T-cell (primary cell): ENCODE measurements at regions not wholly inside any gene's neighbourhood (a gene's known extent, or its start where the extent isn't known, plus 50 kb on each side); places are given as distances from the start of the nearest gene placed in this dataset.
"Not testable (repeated sequence)": the region's sequence is repeated elsewhere in the genome, so short reads cannot be mapped to it uniquely, and the experiment has no call there.

ENCODE experiments used
- ATAC-seq, 4 experiments: fragments of 200-7000 bp in 3 of 4; fragments of 150-1000 bp in 1 of 4; cut with Tn5 transposase; replicated peaks in 1 of 4; 1 replicate in 3 of 4; 2 replicates in 1 of 4; pipeline ENCODE4 v1.10.0; 2021; ENCODE audit warnings: moderate library complexity in 3 of 4, mild to moderate bottlenecking in 2 of 4, moderate number of reproducible peaks in 1 of 4
- CTCF ChIA-PET, 2 donors: fragments of 300-600 bp; sonication (Branson Sonifier 250); formaldehyde crosslinking; loops; one replicate each; lab custom pipeline; 2022; ENCODE audit warnings: antibody characterized with exemption in 2 of 2; lab: Charles Lee
- POLR2A ChIA-PET, 2 donors: fragments of 300-600 bp; sonication (Branson Sonifier 250); formaldehyde crosslinking; loops; one replicate each; lab custom pipeline; 2022; ENCODE audit warnings: antibody characterized with exemption in 2 of 2; lab: Charles Lee
- DNase-seq, 35 experiments: peaks; one replicate each; pipeline versions ENCODE4 v3.0.0 to v3.0.0-alpha.2; 2013 to 2023
- H3K27ac ChIP-seq: one replicate; pipeline ENCODE4 v1.5.1; 2013; ENCODE audit warnings: low read length
- H3K27me3 ChIP-seq, 2 experiments: replicated peaks in 1 of 2; 1 replicate in 1 of 2; 2 replicates in 1 of 2; pipeline versions ENCODE4 v1.6.1 to v1.7.0; 2013; ENCODE audit warnings: low read length in 1 of 2, mixed read lengths in 1 of 2; ENCODE audit not compliant: control insufficient read depth in 2 of 2, insufficient read depth in 2 of 2; ENCODE audit errors: extremely low read depth in 1 of 2
- H3K36me3 ChIP-seq, 2 donors: 1 replicate in 1 of 2; 2 replicates in 1 of 2; pipeline versions ENCODE4 v1.6.1 to v1.7.0; 2013; ENCODE audit warnings: low read length in 1 of 2; ENCODE audit not compliant: control insufficient read depth in 2 of 2, insufficient read depth in 1 of 2; ENCODE audit errors: extremely low read depth in 1 of 2
- H3K4me1 ChIP-seq, 2 experiments: 1 replicate in 1 of 2; 2 replicates in 1 of 2; pipeline versions ENCODE4 v1.6.1 to v1.7.0; 2013; ENCODE audit warnings: low read length in 2 of 2, mixed read lengths in 1 of 2; ENCODE audit not compliant: insufficient read depth in 2 of 2, control insufficient read depth in 1 of 2; ENCODE audit errors: extremely low read depth in 1 of 2
- H3K4me3 ChIP-seq, 2 donors: 1 replicate in 1 of 2; 2 replicates in 1 of 2; pipeline versions ENCODE4 v1.5.1 to v1.7.0; 2013; ENCODE audit warnings: mild to moderate bottlenecking in 2 of 2, low read length in 1 of 2, moderate library complexity in 1 of 2; ENCODE audit not compliant: control insufficient read depth in 1 of 2; ENCODE audit errors: extremely low read depth in 1 of 2
- H3K9me3 ChIP-seq: 2 replicates; pipeline ENCODE4 v1.7.0; 2013
- H3K27ac Mint-ChIP-seq, 2 donors: one replicate each; pipeline ENCODE4 v1.8.0; 2020 to 2021; ENCODE audit warnings: mild to moderate bottlenecking in 2 of 2, mixed read lengths in 2 of 2
- H3K27me3 Mint-ChIP-seq, 2 donors: one replicate each; pipeline ENCODE4 v1.8.0; 2021 to 2022; ENCODE audit warnings: mixed read lengths in 2 of 2
- H3K36me3 Mint-ChIP-seq: one replicate; pipeline ENCODE4 v1.8.0; 2021; ENCODE audit warnings: mixed read lengths
- H3K4me1 Mint-ChIP-seq, 3 donors: one replicate each; pipeline ENCODE4 v1.8.0; 2020 to 2022; ENCODE audit warnings: mixed read lengths in 3 of 3, mild to moderate bottlenecking in 1 of 3
- H3K4me3 Mint-ChIP-seq, 3 donors: one replicate each; pipeline ENCODE4 v1.8.0; 2020 to 2022; ENCODE audit warnings: mild to moderate bottlenecking in 3 of 3, mixed read lengths in 3 of 3, moderate library complexity in 3 of 3
- H3K9me3 Mint-ChIP-seq, 3 donors: one replicate each; pipeline ENCODE4 v1.8.0; 2020 to 2022; ENCODE audit warnings: mixed read lengths in 3 of 3
- WGBS: methylation state at CpG from one replicate; pipeline ENCODE4 v1.1.5; 2013; ENCODE audit warnings: missing lambda C conversion rate; ENCODE audit not compliant: insufficient coverage; 5-methylcytosine and 5-hydroxymethylcytosine counted together

- Mint-ChIP-seq H3K4me3 (no peak overlapping the region), H3K9me3 (no peaks in the 10 kb centered on the region), H3K36me3 (no peaks in the 10 kb centered on the region), H3K27ac (no peak overlapping the region), H3K27me3 (no peaks in the 10 kb centered on the region), H3K4me1 (no peaks in the 10 kb centered on the region)
- H3K27me3 ChIP-seq, result no peaks in the 10 kb centered on the region
- H3K4me3 ChIP-seq, result no peak overlapping the region
- DNase-seq, result no peak
- H3K9me3 ChIP-seq, result no peaks in the 10 kb centered on the region
- no peak for ATAC-seq
- H3K36me3 ChIP-seq, result no peaks in the 10 kb centered on the region
- ChIA-PET CTCF (no interaction called here), POLR2A (no interaction called here)
- H3K27ac ChIP-seq, result no peak overlapping the region
- 87% methylated on average over 7 of the region's 8 CpGs for WGBS
- peaks cover 0 to under 1% of the 10 kb centered on the region in 2 experiments for H3K4me1 ChIP-seq
Observed at GRCh38 chr2:7861910-7862702, 819.8 kb upstream of the ID2 start.

- H3K9me3 ChIP-seq, result no peaks in the 10 kb centered on the region
- H3K36me3 Mint-ChIP-seq, result no peaks in the 10 kb centered on the region
- POLR2A ChIA-PET, result no interaction called here
- ATAC-seq (no peak), DNase-seq (no peak)
- no peaks in the 10 kb centered on the region for H3K4me1 Mint-ChIP-seq
- H3K4me3 ChIP-seq, result no peak overlapping the region
- H3K27me3 Mint-ChIP-seq, result no peaks in the 10 kb centered on the region
- no peaks in the 10 kb centered on the region for H3K27me3 ChIP-seq
- H3K9me3 Mint-ChIP-seq, result no peaks in the 10 kb centered on the region
- WGBS, result 100% methylated on average over 2 of the region's 3 CpGs
- CTCF ChIA-PET, result no interaction called here
- H3K4me1 ChIP-seq, result peaks cover 3 to 13% of the 10 kb centered on the region in 2 experiments
- no peaks in the 10 kb centered on the region for H3K36me3 ChIP-seq
- no peak overlapping the region for H3K4me3 Mint-ChIP-seq
- H3K27ac ChIP-seq, result no peak overlapping the region
- no peak overlapping the region for H3K27ac Mint-ChIP-seq
Observed at GRCh38 chr2:7866104-7866503, 815.8 kb upstream of the ID2 start.

GRCh38 chr2:7866825-7867224 lies 815.0 kb upstream of the ID2 start:
- Histone ChIP-seq H3K9me3 (no peaks in the 10 kb centered on the region), H3K36me3 (no peaks in the 10 kb centered on the region), H3K4me1 (peaks cover 3 to 13% of the 10 kb centered on the region in 2 experiments), H3K27me3 (no peaks in the 10 kb centered on the region), H3K27ac (no peak overlapping the region), H3K4me3 (no peak overlapping the region)
- WGBS, result 94% methylated on average over 1 of the region's 2 CpGs
- Mint-ChIP-seq H3K27me3 (no peaks in the 10 kb centered on the region), H3K4me3 (no peak overlapping the region), H3K9me3 (no peaks in the 10 kb centered on the region), H3K4me1 (no peaks in the 10 kb centered on the region), H3K36me3 (no peaks in the 10 kb centered on the region), H3K27ac (no peak overlapping the region)
- POLR2A ChIA-PET, result no interaction called here
- CTCF ChIA-PET, result no interaction called here
- DNase-seq, result no peak
- ATAC-seq, result no peak

GRCh38 chr2:7867867-7868266 lies 814.0 kb upstream of the ID2 start:
- POLR2A ChIA-PET, result no interaction called here

GRCh38 chr2:7868836-7869235 lies 813.0 kb upstream of the ID2 start:
- no peak for ATAC-seq
- 100% methylated on average over 1 of the region's 6 CpGs for WGBS
- no peaks in the 10 kb centered on the region for H3K27me3 Mint-ChIP-seq
- H3K27ac Mint-ChIP-seq, result no peak overlapping the region
- no peaks in the 10 kb centered on the region for H3K9me3 Mint-ChIP-seq
- no peak overlapping the region for H3K4me3 Mint-ChIP-seq
- no peaks in the 10 kb centered on the region for H3K27me3 ChIP-seq
- H3K36me3 ChIP-seq, result no peaks in the 10 kb centered on the region
- H3K36me3 Mint-ChIP-seq, result no peaks in the 10 kb centered on the region
- no peak overlapping the region for H3K27ac ChIP-seq
- peaks cover 3 to 13% of the 10 kb centered on the region in 2 experiments for H3K4me1 ChIP-seq
- no peak for DNase-seq
- no peaks in the 10 kb centered on the region for H3K4me1 Mint-ChIP-seq
- ChIA-PET CTCF (no interaction called here), POLR2A (no interaction called here)
- no peak overlapping the region for H3K4me3 ChIP-seq
- H3K9me3 ChIP-seq, result no peaks in the 10 kb centered on the region

More at GRCh38 chr2:7867867-7868266, 814.0 kb upstream of the ID2 start:
- Mint-ChIP-seq H3K9me3 (no peaks in the 10 kb centered on the region), H3K36me3 (no peaks in the 10 kb centered on the region), H3K4me1 (no peaks in the 10 kb centered on the region), H3K27ac (no peak overlapping the region), H3K4me3 (no peak overlapping the region), H3K27me3 (no peaks in the 10 kb centered on the region)
- DNase-seq (peak in 5 of 35 experiments; percentile 6 to 17 (median 8)), ATAC-seq (peak in 3 of 4 experiments; percentile 12 to 56 (median 53))
- Histone ChIP-seq H3K4me1 (peaks cover 3 to 13% of the 10 kb centered on the region in 2 experiments), H3K4me3 (no peak overlapping the region), H3K27ac (no peak overlapping the region), H3K36me3 (no peaks in the 10 kb centered on the region), H3K9me3 (no peaks in the 10 kb centered on the region), H3K27me3 (no peaks in the 10 kb centered on the region)
- CTCF ChIA-PET, result no interaction called here
- no CpG with 5 or more reads among the region's 2 CpGs for WGBS

GRCh38 chr2:7876445-7876844 lies 805.4 kb upstream of the ID2 start:
- H3K27ac ChIP-seq, H3K27me3 Mint-ChIP-seq, DNase-seq, H3K4me3 Mint-ChIP-seq, ATAC-seq, H3K9me3 ChIP-seq, H3K27ac Mint-ChIP-seq, H3K4me3 ChIP-seq, POLR2A ChIA-PET, H3K4me1 ChIP-seq, H3K27me3 ChIP-seq, CTCF ChIA-PET, H3K36me3 ChIP-seq, H3K36me3 Mint-ChIP-seq, H3K9me3 Mint-ChIP-seq, H3K4me1 Mint-ChIP-seq: not testable (repeated sequence)
- WGBS, result 100% methylated on average over 2 of the region's 8 CpGs
